Inflammatory macrophage treated with lipopolysaccharide for 4 hours (primary cell): ENCODE measurements at regions not wholly inside any gene's neighbourhood (a gene's known extent, or its start where the extent isn't known, plus 50 kb on each side); places are given as distances from the start of the nearest gene placed in this dataset.
"Not testable (repeated sequence)": the region's sequence is repeated elsewhere in the genome, so short reads cannot be mapped to it uniquely, and the experiment has no call there.

Experiments used
- DNase-seq: peaks from one replicate; pipeline ENCODE4 v3.0.0-alpha.2; 2020

DNA sequence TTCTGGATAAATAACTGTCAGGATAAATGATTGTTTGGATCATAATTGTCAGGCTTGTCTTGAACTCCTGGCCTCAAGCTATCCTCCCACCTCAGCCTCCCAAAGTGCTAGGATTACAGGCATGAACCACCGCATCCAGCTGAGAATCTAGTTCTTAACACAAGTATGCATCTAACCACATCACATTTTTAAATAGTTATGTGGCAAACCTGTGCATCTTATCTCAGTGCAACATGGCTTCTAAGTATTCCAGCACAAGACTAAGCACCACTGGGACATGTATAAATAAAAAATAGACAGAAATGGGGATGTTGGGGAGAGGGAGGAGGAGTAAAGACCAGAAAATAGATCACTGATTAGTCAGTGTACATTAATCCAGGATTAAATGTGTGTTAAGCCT lies 74.7 kb upstream of the TBL1X start:
- DNase-seq: no peak

DNA sequence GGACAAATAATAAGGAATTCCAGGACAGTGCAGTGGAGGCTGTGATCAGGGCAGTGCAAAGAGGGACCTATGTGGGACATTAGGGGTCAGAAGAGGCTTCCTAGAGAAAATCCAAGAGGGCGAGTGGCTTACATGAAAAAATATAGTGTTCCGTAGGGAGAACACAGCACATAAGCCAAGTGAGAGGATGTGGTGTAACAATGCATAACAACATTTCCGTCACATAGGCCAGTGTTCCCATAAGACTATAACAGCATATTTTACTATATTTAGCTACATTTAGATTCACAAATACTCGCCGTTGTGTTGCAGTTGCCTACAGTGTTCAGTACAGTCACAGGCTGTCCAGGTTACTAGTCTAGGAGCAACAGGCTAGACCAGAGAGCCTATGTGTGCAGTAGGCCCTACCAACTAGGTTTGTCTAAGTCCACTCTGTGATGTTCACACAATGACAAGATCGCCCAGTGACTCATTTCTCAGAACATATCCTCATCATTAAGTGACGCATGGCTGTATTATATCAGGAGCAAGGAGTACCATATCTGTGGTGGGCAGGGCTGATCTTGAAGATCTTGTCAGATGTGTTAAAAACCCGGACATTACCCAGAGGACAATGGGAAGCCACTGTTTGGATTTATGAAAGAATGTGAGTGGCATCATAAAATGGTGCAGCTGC lies 74.0 kb upstream of the TBL1X start:
- DNase-seq: no peak

DNA sequence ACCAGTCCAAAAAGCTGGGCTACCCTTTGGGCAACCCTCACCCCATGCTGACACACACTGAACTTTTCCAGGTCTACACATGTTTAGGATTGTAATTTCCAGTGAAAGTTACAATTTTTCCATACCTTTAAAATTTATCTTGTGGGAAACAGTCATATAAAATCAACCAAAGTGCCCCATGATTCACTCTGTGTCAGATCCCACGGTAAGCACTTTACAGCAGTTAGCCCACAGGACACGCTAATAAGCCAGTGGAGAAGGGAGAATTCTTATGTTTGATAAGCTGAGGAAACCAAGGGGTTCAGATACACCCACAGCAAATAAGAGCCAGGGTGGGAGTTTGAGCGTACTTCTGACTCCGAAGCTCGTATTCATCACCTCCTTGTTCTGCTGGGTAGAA lies 72.4 kb upstream of the TBL1X start:
- no peak for DNase-seq

DNA sequence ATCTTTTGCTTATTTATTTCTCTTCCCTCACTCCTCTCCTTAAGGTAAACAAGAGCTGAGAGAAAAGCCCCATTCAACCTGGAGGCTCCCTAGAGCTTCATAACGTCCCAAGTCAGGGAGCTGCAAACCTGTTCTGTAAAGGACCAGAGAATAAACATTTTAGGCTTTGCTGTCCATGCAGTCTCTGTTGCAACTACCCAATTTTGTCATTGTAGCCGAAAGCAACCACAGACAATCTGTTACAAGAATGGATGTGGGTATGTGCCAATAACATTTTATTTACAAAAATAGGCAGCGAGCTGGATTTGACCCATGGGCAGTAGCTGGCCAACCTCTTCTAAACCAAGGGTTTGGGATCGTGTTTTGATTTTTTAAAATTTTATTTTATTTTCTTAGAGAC lies 71.3 kb upstream of the TBL1X start:
- DNase-seq: no peak

DNA sequence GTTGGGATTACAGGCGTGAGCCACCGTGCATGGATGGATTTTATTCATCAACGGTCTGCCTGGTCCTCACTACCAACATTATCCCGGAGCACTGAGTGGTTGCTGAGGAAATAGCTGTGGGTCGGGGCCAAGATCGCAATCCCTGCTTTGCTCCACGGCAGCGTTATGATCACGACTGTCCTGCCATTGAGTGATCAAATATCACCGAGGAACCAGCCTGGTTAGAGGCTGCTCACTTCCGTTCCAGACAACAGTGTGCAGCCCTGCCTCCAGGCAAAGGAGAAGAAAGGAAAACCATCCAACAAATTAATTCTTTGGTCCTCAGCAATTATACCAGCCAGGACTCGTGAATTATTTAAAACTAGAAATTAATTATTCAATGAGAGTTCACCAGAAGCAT lies 70.6 kb upstream of the TBL1X start:
- DNase-seq: no peak

DNA sequence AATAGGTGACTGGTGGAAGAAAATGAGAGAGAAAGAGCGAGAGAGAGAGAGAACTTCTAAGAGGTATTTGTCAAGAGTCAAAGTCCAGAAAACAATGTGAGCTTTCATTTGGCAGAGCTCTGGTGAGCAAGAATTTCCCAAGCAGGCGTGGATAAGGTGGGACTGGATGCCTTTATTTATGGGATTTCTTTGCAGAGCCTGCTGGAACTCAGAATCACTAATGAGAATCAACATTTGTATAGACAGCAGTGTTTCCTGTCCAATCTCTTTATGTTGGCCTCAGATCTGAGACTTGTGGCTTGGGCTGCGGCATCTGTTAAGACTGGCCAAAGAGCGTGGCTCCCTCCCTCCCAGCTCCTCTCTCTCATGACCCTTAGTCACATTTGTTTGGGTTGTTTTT lies 67.9 kb upstream of the TBL1X start:
- no peak for DNase-seq

DNA sequence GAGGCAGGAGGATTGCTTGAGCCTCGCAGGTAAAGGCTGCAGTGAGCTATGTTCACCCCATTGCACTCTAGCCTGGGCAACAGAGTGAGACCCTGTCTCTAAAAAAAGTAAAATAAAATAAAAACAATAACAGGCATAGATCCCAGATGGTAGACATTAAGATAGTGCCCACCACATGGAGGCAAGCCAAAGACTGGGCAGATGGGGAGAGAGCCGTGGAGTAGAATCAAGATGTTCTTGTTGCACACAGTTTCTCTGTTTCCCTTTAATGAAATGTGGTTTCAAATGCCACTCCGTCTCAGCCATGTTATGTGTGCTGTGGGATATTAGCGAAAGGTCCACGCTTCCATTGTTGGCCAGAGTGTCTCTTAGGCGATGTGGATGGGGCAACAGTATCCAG lies 63.8 kb upstream of the TBL1X start:
- DNase-seq: no peak

DNA sequence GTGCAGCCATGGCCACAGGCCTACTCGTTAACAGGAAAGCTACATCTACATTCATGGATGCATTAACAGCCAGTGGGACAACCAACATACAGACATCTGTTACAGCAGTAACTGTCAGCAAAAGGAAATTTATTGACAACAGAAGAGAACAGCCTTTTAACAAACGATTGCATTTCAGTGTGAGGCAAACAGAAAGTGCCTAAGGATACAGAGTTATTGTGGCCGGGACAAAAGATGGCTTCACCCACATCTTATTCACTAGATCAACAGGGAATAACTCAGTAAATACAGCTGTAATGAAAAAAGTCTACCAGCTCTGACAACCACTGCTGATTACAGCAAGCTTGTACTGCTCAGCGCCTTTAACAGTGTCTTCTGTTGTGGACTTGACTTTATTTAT lies 61.5 kb upstream of the TBL1X start:
- DNase-seq: no peak

DNA sequence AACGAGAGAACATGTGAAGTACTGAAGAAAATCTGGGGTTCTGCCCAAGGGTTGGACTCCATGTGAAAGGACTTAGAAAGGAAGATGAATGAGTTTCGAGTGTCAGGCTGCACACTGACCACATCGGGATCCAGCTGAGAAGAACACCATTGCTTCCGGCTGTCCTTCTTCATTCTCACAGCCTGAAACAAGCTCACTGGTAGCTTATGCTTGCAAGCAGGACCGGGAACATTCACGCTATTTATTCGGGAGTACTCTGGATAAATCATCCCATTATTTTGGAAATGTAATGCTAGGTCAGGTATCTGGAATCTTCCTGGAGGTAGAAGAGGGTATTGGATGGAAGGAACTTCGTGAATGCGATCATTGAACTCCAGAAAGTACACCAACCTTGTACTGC lies 59.2 kb upstream of the TBL1X start:
- not testable (repeated sequence) for DNase-seq

DNA sequence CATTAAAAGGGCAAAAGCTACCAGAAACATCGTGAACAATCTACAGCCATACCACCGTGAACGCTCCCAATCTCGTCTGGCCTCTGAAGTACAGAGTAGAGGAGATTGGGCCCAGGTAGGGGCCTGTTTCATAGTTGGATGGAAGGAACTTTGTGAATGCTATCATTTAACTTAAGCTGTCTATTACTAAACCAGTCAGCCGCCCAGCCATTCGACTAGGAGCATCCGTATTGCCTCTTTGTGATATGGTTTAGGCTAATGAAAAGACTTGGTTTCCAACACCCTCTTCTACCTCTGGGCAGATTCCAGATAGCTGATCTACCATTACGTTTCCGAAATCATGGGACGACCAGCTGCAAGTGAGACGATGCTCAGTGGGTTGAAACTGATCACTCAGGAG lies 54.0 kb upstream of the TBL1X start:
- DNase-seq: not testable (repeated sequence)

DNA sequence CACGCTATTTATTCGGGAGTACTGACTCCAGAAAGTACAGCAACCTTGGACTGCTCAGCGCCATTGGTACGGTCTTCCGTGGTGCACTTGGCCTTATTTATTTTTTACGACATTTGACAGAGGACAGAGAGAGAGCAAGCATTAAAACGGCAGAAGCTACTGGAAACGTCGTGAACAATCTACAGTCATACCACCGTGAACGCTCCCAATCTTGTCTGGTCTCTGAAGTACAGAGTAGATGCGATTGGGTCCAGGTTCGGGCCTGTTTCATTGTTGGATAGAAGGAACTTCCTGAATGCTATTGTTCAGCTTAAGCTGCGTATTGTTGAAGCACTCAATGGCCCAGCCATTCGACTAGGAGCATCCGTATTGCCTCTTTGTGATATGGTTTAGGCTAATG lies 53.2 kb upstream of the TBL1X start:
- DNase-seq: not testable (repeated sequence)

DNA sequence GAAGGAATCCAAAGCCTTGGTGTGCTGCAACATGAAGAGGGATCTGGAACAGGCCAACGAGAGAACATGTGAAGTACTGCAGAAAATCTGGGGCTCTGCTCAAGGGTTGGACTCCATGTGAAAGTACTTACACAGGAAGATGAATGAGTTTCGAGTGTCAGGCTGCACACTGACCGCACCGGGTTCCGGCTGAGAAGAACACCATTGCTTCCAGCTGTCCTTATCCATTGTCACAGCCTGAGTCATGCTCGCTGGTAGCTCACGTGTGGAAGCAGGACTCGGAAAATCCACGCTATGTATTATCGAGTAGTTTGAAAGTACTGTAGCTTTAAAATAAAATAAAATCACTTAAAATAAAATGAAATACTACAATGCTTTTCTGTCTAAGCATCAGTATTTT lies 50.4 kb upstream of the TBL1X start:
- no peak for DNase-seq
